Endometrium (tissue), 2 donors: ENCODE measurements at regions not wholly inside any gene's neighbourhood (a gene's known extent, or its start where the extent isn't known, plus 50 kb on each side); places are given as distances from the start of the nearest gene placed in this dataset.
A peak's percentile ranks its signal among the peaks of the same experiment; 100 is the strongest.
"Not testable (repeated sequence)": the region's sequence is repeated elsewhere in the genome, so short reads cannot be mapped to it uniquely, and the experiment has no call there.

ENCODE experiments used
- FAIRE-seq: peaks from 2 replicates; lab custom pipeline; 2012; peaks lifted over from hg19 to GRCh38; lab: Jason Lieb, UNC
- donor health status: control.
- donor health status: control.

- FAIRE-seq: no peak
These were observed 428.4 kb downstream of the KCNJ2 start for GRCh38 chr17:70597774-70598173.

- FAIRE-seq: no peak
These were observed 429.9 kb downstream of the KCNJ2 start for GRCh38 chr17:70599198-70599597.

DNA sequence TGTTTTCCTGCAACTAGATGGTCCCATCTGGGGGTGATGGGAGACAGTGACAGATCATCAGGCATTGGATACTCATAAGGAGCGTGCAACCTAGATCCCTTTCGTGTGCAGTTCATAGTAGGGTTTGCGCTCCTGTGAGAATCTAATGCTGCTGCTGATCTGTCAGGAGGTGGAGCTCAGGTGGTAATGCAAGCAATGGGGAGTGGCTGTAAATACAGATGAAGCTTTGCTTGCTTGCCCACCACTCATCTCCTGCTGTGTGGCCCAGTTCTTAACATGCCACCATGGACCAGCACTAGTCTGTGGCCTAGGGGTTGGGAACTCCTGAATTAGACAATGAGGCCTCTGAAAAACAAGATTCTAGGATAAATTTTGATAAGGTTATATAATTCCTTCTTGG, 430.6 kb downstream of the KCNJ2 start:
- FAIRE-seq: not testable (repeated sequence)

DNA sequence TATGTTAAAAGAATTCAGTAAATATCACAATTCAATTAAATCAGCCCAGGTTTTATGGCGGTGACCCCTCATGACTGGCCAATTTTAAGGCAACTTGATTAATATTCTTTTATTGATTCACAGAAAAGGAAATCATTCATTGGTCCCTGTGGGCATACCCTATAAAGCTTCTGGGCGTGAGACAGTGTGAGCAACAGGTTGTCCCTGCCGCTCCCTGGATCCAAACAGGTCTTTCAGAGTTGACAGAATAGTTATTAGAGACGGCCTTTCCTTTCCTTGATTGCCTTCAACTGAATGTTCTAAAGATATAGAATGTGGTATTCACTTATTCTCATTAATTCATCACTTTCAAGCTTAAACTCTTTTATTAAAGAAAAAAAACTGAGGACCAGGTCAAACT, 433.9 kb downstream of the KCNJ2 start:
- FAIRE-seq: no peak

GRCh38 chr17:70604854-70605253, 435.5 kb downstream of the KCNJ2 start:
- FAIRE-seq: no peak

- FAIRE-seq: no peak
These were observed 436.8 kb downstream of the KCNJ2 start for GRCh38 chr17:70606086-70606485.

- no peak for FAIRE-seq
These were observed 438.9 kb downstream of the KCNJ2 start for GRCh38 chr17:70608193-70608592.

DNA sequence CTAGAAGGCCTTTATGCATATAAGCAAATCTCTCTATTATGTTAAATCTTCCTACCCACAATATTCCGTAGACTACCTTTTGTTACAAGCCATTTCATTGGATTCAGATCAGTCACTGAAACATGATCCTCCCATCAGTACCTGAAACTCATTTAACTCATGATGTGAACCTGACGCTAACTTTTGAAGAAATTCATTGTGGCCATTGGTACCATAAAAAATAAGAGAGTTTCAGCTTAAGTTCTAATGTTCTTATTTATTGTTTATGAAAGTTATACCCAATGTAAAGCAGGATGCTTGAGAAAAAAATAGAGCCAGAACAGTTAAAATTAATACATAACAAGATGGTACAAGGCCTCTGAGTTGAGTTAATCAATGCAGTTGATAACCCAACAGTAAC, 439.6 kb downstream of the KCNJ2 start:
- FAIRE-seq: no peak

DNA sequence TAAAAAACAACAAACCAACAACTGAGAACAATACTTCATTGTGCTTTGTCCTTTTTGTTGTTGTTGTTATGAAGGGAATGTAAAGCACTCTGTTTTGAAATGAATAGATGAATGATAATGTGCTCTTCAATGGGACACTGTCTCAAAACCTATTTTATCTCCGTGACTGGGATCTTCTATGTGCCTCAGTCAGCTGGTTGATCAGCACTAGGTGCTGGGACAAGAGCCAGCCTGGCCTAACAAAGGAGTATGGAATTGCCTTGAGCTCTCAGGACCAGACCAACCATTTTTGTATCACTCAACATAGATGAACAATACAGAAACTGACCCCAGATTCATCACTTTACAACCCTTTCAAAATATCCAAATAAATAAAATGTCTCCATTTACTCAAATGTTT, 440.2 kb downstream of the KCNJ2 start:
- FAIRE-seq: no peak

GRCh38 chr17:70610161-70610560, 440.8 kb downstream of the KCNJ2 start:
- FAIRE-seq: no peak

- no peak for FAIRE-seq
These were observed 444.3 kb downstream of the KCNJ2 start for GRCh38 chr17:70613681-70614080.

GRCh38 chr17:70615831-70616230, 446.5 kb downstream of the KCNJ2 start:
- FAIRE-seq: no peak

- FAIRE-seq: no peak
These were observed 449.3 kb downstream of the KCNJ2 start for GRCh38 chr17:70618641-70619040.

DNA sequence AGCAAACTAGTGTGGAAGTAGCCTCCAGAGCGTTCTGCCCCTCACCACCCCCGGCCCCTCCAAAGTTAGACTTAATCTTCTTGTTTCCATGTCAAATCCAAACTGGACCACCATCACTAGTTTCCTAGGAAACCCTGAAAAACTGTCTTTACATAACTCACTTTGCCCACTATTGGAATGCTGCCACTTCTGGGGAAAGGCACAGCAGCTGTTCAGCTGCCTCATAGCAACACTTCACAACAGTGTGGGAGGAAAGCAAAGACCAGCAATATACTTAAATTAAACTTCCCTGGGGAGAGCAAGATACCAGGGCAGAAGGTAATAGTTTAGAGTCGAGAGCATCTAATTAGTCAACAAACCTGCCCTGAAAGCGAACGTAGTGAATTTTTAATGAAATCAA, 452.2 kb downstream of the KCNJ2 start:
- FAIRE-seq: no peak

GRCh38 chr17:70622368-70623260, 453.3 kb downstream of the KCNJ2 start:
- FAIRE-seq: no peak

DNA sequence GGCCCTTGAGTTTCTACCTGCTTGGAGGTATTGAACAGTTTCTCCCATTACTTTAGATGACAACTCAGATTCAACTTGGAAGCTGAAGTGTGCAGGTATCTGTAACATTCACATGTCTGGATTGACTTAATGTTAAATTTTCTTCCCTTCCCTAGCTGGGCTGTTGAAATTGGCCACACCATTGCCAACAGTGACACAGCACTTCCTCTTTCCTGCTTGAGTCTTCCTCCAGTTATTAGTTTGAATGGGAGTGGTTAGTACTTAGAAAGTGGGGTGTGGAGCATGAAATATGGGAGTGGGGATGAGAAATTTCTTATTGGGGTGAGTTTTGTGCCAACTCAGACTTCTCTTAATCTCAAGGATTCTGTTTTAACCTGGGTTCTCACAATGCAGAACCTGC, 454.9 kb downstream of the KCNJ2 start:
- no peak for FAIRE-seq

GRCh38 chr17:70629902-70630301, 460.6 kb downstream of the KCNJ2 start:
- no peak for FAIRE-seq

GRCh38 chr17:70636517-70637133, 467.3 kb downstream of the KCNJ2 start:
- peak; percentile 93 for FAIRE-seq

DNA sequence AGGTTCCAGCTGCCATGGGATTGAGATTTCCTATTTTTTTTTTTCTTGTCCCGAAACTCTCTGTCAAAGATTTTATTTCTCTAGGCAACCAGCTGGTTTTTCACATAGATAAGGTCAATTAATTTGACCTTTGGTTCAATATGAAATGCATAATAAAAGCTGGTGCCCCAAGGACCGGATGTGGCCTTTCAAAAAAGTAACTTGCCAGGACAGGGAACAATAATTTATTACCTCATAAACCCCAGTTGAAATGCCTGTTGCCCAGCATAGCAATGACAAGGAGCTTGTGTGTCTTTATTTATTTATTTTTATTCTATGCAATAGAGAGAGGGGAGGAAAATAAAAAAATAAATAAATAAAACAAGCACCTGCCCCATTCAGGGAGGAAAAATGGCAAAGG, 472.7 kb downstream of the KCNJ2 start:
- FAIRE-seq: no peak

GRCh38 chr17:70644096-70644495, 474.8 kb downstream of the KCNJ2 start:
- FAIRE-seq: no peak

DNA sequence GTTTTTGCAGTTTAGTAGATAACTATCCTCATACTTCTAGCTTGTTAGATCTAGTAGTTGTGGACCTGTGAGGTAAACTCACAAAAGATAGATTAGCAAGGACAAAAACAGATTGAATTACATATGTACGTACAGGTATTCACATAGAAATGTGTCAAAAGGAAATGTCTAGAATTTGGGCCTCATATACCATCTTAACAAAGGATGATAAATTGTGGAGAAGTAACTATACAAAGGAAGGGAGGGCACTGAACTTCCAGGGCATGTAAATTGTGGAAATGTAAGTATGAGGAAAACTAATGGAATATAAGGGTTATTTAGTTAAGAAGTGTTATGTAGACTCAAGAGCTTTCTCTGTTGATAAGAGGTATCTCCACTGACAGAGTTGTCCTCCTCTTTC, 477.3 kb downstream of the KCNJ2 start:
- FAIRE-seq: no peak

DNA sequence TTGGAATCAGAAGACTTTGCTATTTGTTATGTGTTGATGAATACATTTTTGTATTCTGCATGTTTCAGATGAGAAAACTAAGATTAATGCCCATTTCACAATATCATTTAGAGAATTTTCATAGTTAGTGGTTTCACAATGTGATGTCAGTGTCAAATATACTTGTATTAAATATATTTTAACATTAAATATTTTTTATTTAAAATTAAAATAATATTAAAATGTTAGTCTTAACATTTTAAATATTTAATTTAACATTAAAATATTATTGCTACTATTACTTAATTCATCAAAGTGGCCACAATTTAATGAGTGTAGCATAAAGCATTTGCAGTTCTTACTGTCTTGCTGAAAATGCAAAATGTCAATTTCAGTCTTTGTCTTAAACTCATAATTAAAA, 478.8 kb downstream of the KCNJ2 start:
- FAIRE-seq: peak; percentile 8

GRCh38 chr17:70653850-70654249, 484.5 kb downstream of the KCNJ2 start:
- no peak for FAIRE-seq

DNA sequence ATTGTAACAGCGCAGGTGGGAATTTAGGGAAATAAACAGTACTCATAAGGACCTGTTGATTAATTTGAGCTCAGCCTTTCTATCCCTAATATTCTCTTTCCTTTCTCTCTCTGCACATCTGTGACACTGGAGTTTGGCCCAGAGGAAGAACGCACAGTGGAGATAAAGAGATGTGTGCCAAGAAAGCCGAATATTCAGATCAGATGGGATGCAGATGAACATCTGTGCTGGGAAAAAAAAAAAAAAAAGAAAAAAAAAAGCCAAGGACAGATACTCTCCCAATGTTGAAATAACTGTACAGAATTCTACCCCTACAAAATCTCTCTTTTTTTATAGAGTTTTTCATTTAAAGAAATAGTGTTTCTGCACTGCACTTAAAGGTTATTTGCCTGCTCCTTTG, 485.4 kb downstream of the KCNJ2 start:
- peak; percentile 39 for FAIRE-seq
